Astrocyte (in vitro differentiated cells and primary cell): ENCODE measurements at regions not wholly inside any gene's neighbourhood (a gene's known extent, or its start where the extent isn't known, plus 50 kb on each side); places are given as distances from the start of the nearest gene placed in this dataset.

ENCODE experiments used
- DNase-seq: peaks from one replicate; pipeline ENCODE4 v3.0.0-alpha.2; 2010; ENCODE audit warnings: low read depth
- FAIRE-seq: peaks from 2 replicates; lab custom pipeline; 2011; peaks lifted over from hg19 to GRCh38; lab: Jason Lieb, UNC
- H2AFZ ChIP-seq: 2 replicates; pipeline ENCODE4 v1.6.0; 2012; ENCODE audit warnings: low read depth, low read length, inconsistent platforms
- H3K27ac ChIP-seq: 2 replicates; pipeline ENCODE4 v1.5.1; 2011; ENCODE audit warnings: low read depth, low read length, inconsistent platforms
- H3K27me3 ChIP-seq: 2 replicates; pipeline ENCODE4 v1.6.0; 2011; ENCODE audit warnings: low read length, inconsistent platforms; ENCODE audit not compliant: insufficient read depth
- H3K36me3 ChIP-seq: 2 replicates; pipeline ENCODE4 v1.5.1; 2011; ENCODE audit warnings: low read length, inconsistent platforms; ENCODE audit not compliant: insufficient read depth
- H3K4me1 ChIP-seq: 2 replicates; pipeline ENCODE4 v1.5.1; 2011; ENCODE audit warnings: low read length, inconsistent platforms; ENCODE audit not compliant: insufficient read depth
- H3K4me2 ChIP-seq: 2 replicates; pipeline ENCODE4 v1.6.0; 2012; ENCODE audit warnings: low read length, inconsistent platforms
- H3K4me3 ChIP-seq: 2 replicates; pipeline ENCODE4 v1.5.1; 2011; ENCODE audit warnings: low read depth, mild to moderate bottlenecking, low read length, inconsistent platforms; ENCODE audit not compliant: insufficient read depth
- H3K79me2 ChIP-seq: 2 replicates; pipeline ENCODE4 v1.6.0; 2012; ENCODE audit warnings: mild to moderate bottlenecking, low read length, inconsistent platforms; ENCODE audit not compliant: insufficient read depth
- H3K9ac ChIP-seq: 2 replicates; pipeline ENCODE4 v1.6.0; 2012; ENCODE audit warnings: mild to moderate bottlenecking, low read length, inconsistent platforms
- H3K9me3 ChIP-seq: 2 replicates; pipeline ENCODE4 v1.5.1; 2012; ENCODE audit warnings: low read depth, mild to moderate bottlenecking, low read length, inconsistent platforms; ENCODE audit not compliant: insufficient read depth
- H4K20me1 ChIP-seq: 2 replicates; pipeline ENCODE4 v1.6.0; 2012; ENCODE audit warnings: low read length, inconsistent platforms; ENCODE audit not compliant: insufficient read depth
- H3K27ac Mint-ChIP-seq: one replicate; pipeline ENCODE4 v1.8.0; 2021; ENCODE audit warnings: mild to moderate bottlenecking, mixed read lengths; ENCODE audit not compliant: unreplicated experiment
- H3K27me3 Mint-ChIP-seq: one replicate; pipeline ENCODE4 v1.8.0; 2021; ENCODE audit warnings: low read depth, mixed read lengths; ENCODE audit not compliant: unreplicated experiment
- H3K36me3 Mint-ChIP-seq: one replicate; pipeline ENCODE4 v1.8.0; 2021; ENCODE audit warnings: low read depth, mixed read lengths; ENCODE audit not compliant: unreplicated experiment
- H3K4me1 Mint-ChIP-seq: one replicate; pipeline ENCODE4 v1.8.0; 2021; ENCODE audit warnings: low read depth, mixed read lengths; ENCODE audit not compliant: unreplicated experiment
- H3K4me3 Mint-ChIP-seq: one replicate; pipeline ENCODE4 v1.8.0; 2021; ENCODE audit warnings: mild to moderate bottlenecking, moderate library complexity, mixed read lengths; ENCODE audit not compliant: unreplicated experiment
- H3K9me3 Mint-ChIP-seq: one replicate; pipeline ENCODE4 v1.8.0; 2021; ENCODE audit warnings: mild to moderate bottlenecking, mixed read lengths; ENCODE audit not compliant: unreplicated experiment
- EZH2 ChIP-seq: IDR thresholded peaks from 2 replicates; pipeline ENCODE4 v1.6.1; 2012; ENCODE audit warnings: mild to moderate bottlenecking, low read length, inconsistent platforms; ENCODE audit not compliant: insufficient read depth
- TF ChIP-seq, protein P1 (sequence below): IDR thresholded peaks from 2 replicates; pipeline ENCODE4 v1.5.1; 2011; ENCODE audit warnings: low read depth, mild to moderate bottlenecking, inconsistent platforms, low read length, moderate library complexity; ENCODE audit not compliant: insufficient read depth

DNA sequence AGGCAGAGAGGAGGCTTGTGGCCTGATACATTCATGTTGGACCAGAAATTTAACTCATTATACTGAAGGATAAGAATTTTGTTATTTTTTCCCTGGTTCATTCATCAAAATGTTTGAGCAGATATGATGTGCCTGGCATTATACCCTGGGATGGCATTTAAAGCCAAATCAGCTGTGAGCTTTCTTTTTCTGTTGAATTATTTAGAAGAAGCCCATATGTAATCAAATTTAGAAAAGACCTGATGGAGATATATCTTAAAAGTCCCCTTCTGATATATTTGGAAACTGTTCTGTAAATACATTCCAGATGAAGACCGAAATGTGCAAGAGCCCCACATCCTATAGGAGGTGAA, 743.1 kb upstream of the HS6ST1 start:
- no peaks in the 10 kb centered on the region for H3K36me3 ChIP-seq
- Mint-ChIP-seq H3K27me3 (peaks cover 2% of the 10 kb centered on the region), H3K36me3 (no peaks in the 10 kb centered on the region), H3K9me3 (no peaks in the 10 kb centered on the region), H3K27ac (peak overlapping the region; percentile 98), H3K4me3 (no peak overlapping the region), H3K4me1 (peaks cover 36% of the 10 kb centered on the region)
- TF ChIP-seq, protein P1, sequence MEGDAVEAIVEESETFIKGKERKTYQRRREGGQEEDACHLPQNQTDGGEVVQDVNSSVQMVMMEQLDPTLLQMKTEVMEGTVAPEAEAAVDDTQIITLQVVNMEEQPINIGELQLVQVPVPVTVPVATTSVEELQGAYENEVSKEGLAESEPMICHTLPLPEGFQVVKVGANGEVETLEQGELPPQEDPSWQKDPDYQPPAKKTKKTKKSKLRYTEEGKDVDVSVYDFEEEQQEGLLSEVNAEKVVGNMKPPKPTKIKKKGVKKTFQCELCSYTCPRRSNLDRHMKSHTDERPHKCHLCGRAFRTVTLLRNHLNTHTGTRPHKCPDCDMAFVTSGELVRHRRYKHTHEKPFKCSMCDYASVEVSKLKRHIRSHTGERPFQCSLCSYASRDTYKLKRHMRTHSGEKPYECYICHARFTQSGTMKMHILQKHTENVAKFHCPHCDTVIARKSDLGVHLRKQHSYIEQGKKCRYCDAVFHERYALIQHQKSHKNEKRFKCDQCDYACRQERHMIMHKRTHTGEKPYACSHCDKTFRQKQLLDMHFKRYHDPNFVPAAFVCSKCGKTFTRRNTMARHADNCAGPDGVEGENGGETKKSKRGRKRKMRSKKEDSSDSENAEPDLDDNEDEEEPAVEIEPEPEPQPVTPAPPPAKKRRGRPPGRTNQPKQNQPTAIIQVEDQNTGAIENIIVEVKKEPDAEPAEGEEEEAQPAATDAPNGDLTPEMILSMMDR = no peak
- no peak for TF ChIP-seq EZH2
- FAIRE-seq (no peak), DNase-seq (no peak)
- H3K79me2 ChIP-seq = no peaks in the 10 kb centered on the region
- no peak overlapping the region for H3K4me3 ChIP-seq
- H3K4me2 ChIP-seq = peak overlapping the region; percentile 59
- H4K20me1 ChIP-seq = no peaks in the 10 kb centered on the region
- peak overlapping the region; percentile 42 for H2AFZ ChIP-seq
- peaks cover 12% of the 10 kb centered on the region for H3K4me1 ChIP-seq
- H3K9ac ChIP-seq = peak overlapping the region; percentile 49
- H3K9me3 ChIP-seq = no peaks in the 10 kb centered on the region
- peak overlapping the region; percentile 60 for H3K27ac ChIP-seq
- no peaks in the 10 kb centered on the region for H3K27me3 ChIP-seq

- H3K4me2 ChIP-seq = no peak overlapping the region
- no peaks in the 10 kb centered on the region for H3K36me3 ChIP-seq
- no peaks in the 10 kb centered on the region for H3K27me3 ChIP-seq
- H3K27ac ChIP-seq = peak overlapping the region; percentile 60
- DNase-seq (peak; percentile 19), FAIRE-seq (no peak)
- TF ChIP-seq, protein P1 = no peak
- TF ChIP-seq EZH2 = no peak
- no peaks in the 10 kb centered on the region for H3K27me3 Mint-ChIP-seq
- peaks cover 36% of the 10 kb centered on the region for H3K4me1 Mint-ChIP-seq
- peaks cover 12% of the 10 kb centered on the region for H3K4me1 ChIP-seq
- H3K9me3 Mint-ChIP-seq = no peaks in the 10 kb centered on the region
- H3K79me2 ChIP-seq = no peaks in the 10 kb centered on the region
- H4K20me1 ChIP-seq = no peaks in the 10 kb centered on the region
- H3K9ac ChIP-seq = no peak overlapping the region
- H2AFZ ChIP-seq = peak overlapping the region; percentile 34
- no peak overlapping the region for H3K4me3 ChIP-seq
- H3K27ac Mint-ChIP-seq = peak overlapping the region; percentile 98
- H3K36me3 Mint-ChIP-seq = no peaks in the 10 kb centered on the region
- H3K4me3 Mint-ChIP-seq = no peak overlapping the region
- no peaks in the 10 kb centered on the region for H3K9me3 ChIP-seq
Observed at GRCh38 chr2:129062146-129062912, 743.7 kb upstream of the HS6ST1 start.

DNA sequence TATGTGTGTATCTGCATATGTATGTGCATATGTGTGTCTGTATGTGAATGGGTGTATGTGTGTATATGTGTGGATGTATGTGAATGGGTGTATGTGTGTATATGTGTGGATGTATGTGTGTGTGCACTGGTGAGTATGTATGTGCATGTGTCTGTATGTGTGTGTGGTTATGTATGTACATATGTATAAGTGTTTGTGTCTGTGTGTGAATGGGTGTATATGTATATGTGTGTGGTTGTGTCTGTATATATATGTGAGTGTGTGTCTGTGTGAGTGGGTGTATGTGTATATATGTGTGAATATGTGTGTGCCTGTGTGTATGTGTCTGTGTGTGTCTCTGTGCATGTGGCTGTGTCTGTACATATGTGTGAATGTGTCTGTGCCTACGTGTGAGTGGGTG, 748.4 kb upstream of the HS6ST1 start:
- Mint-ChIP-seq H3K27ac (no peak overlapping the region), H3K27me3 (peaks cover 9% of the 10 kb centered on the region), H3K36me3 (no peaks in the 10 kb centered on the region), H3K4me3 (no peak overlapping the region), H3K9me3 (no peaks in the 10 kb centered on the region), H3K4me1 (peaks cover 6% of the 10 kb centered on the region)
- Histone ChIP-seq H3K4me1 (peaks cover 2% of the 10 kb centered on the region), H3K9me3 (no peaks in the 10 kb centered on the region), H3K9ac (no peak overlapping the region), H3K4me3 (no peak overlapping the region), H3K79me2 (no peaks in the 10 kb centered on the region), H3K36me3 (no peaks in the 10 kb centered on the region), H3K4me2 (no peak overlapping the region), H2AFZ (no peak overlapping the region), H3K27me3 (no peaks in the 10 kb centered on the region), H3K27ac (no peak overlapping the region), H4K20me1 (no peaks in the 10 kb centered on the region)
- FAIRE-seq = no peak
- no peak for DNase-seq
- TF ChIP-seq, protein P1 = no peak
- no peak for TF ChIP-seq EZH2
